Lower lobe of right lung (tissue), 2 donors: ENCODE measurements at regions not wholly inside any gene's neighbourhood (a gene's known extent, or its start where the extent isn't known, plus 50 kb on each side); places are given as distances from the start of the nearest gene placed in this dataset.

ENCODE experiments used
- ATAC-seq, 2 donors: fragments of 200-7000 bp; cut with Tn5 transposase; one replicate each; pipeline ENCODE4 v1.9.1; 2020 to 2022; ENCODE audit warnings: mild to moderate bottlenecking in 2 of 2, moderate library complexity in 2 of 2
- DNase-seq: peaks from one replicate; pipeline ENCODE4 v3.0.0-alpha.2; 2020
- H3K27ac ChIP-seq: fragments of 200-600 bp; one replicate; pipeline ENCODE4 v1.8.0; 2022
- H3K27me3 ChIP-seq: fragments of 200-600 bp; one replicate; pipeline ENCODE4 v1.8.0; 2022; ENCODE audit warnings: low read depth
- H3K36me3 ChIP-seq: fragments of 200-600 bp; one replicate; pipeline ENCODE4 v1.8.0; 2022; ENCODE audit warnings: mild to moderate bottlenecking
- H3K4me1 ChIP-seq: fragments of 200-600 bp; one replicate; pipeline ENCODE4 v1.8.0; 2022
- H3K4me3 ChIP-seq: fragments of 200-600 bp; one replicate; pipeline ENCODE4 v1.8.0; 2022; ENCODE audit warnings: mild to moderate bottlenecking
- H3K9me3 ChIP-seq: fragments of 200-600 bp; one replicate; pipeline ENCODE4 v1.8.0; 2022
- CTCF ChIP-seq: fragments of 200-600 bp; IDR thresholded peaks from one replicate; pipeline ENCODE4 v1.8.0; 2022; ENCODE audit warnings: antibody characterized with exemption, mild to moderate bottlenecking
- intact Hi-C: fragments of 100-400 bp; cut with DNase I; formaldehyde crosslinking; loops from one replicate; pipeline ENCODE4 v1.11.0; 2022
- donor health status: DM: no; HTN: yes; CAD: no; lungs with severe emphysema.

- DNase-seq: no peak
- H3K4me1 ChIP-seq: no peaks in the 10 kb centered on the region
- H3K27me3 ChIP-seq: no peaks in the 10 kb centered on the region
- intact Hi-C loops: no loop called here
- H3K9me3 ChIP-seq: no peaks in the 10 kb centered on the region
- no peak for TF ChIP-seq CTCF
- no peak overlapping the region for H3K4me3 ChIP-seq
- no peaks in the 10 kb centered on the region for H3K36me3 ChIP-seq
- H3K27ac ChIP-seq: no peak overlapping the region
- ATAC-seq: no peak
These were observed 255.3 kb downstream of the KIF4B start for GRCh38 chr5:155268770-155269425.

DNA sequence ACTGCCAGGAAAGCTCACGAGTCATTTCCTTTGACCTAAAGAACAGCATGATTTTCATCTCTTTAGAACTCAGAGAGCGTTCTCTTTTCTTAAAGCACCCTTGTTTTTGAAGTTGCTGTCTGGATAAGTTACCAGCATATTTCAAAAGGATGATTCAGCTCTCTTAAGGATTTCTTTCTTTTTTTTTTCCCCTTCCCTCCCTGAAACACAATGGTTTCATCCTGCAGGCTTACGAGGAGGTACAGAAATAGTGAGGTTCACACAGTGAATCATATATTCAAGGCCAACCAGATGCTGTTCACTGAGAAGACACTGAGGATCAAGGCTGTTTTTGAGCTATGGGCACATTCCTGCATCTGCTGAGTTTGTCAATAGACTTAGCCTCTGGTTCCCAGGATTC lies 257.2 kb downstream of the KIF4B start:
- no peak overlapping the region for H3K4me3 ChIP-seq
- intact Hi-C loops: no loop called here
- DNase-seq (no peak), ATAC-seq (no peak)
- H3K27ac ChIP-seq: no peak overlapping the region
- no peaks in the 10 kb centered on the region for H3K9me3 ChIP-seq
- no peak for TF ChIP-seq CTCF
- H3K36me3 ChIP-seq: no peaks in the 10 kb centered on the region
- H3K4me1 ChIP-seq: no peaks in the 10 kb centered on the region
- no peaks in the 10 kb centered on the region for H3K27me3 ChIP-seq

- no peaks in the 10 kb centered on the region for H3K36me3 ChIP-seq
- no peak for DNase-seq
- no peak for TF ChIP-seq CTCF
These were observed 260.9 kb downstream of the KIF4B start for GRCh38 chr5:155274484-155274883.

GRCh38 chr5:155275222-155275621 lies 261.7 kb downstream of the KIF4B start:
- no peak for ATAC-seq
- no peaks in the 10 kb centered on the region for H3K27me3 ChIP-seq
- DNase-seq: no peak
- no peak overlapping the region for H3K27ac ChIP-seq
- no peaks in the 10 kb centered on the region for H3K36me3 ChIP-seq
- no peaks in the 10 kb centered on the region for H3K9me3 ChIP-seq
- intact Hi-C loops: no loop called here
- TF ChIP-seq CTCF: no peak
- H3K4me3 ChIP-seq: no peak overlapping the region
- H3K4me1 ChIP-seq: no peaks in the 10 kb centered on the region

More at GRCh38 chr5:155274484-155274883, 260.9 kb downstream of the KIF4B start:
- H3K27ac ChIP-seq: no peak overlapping the region
- no peaks in the 10 kb centered on the region for H3K9me3 ChIP-seq
- H3K4me1 ChIP-seq: no peaks in the 10 kb centered on the region
- H3K4me3 ChIP-seq: no peak overlapping the region
- H3K27me3 ChIP-seq: no peaks in the 10 kb centered on the region
- ATAC-seq: no peak
- intact Hi-C loops: no loop called here

- no peaks in the 10 kb centered on the region for H3K36me3 ChIP-seq
- intact Hi-C loops: no loop called here
- TF ChIP-seq CTCF: no peak
These were observed 262.7 kb downstream of the KIF4B start for GRCh38 chr5:155276231-155276630.

More at GRCh38 chr5:155276231-155276630, 262.7 kb downstream of the KIF4B start:
- H3K4me1 ChIP-seq: no peaks in the 10 kb centered on the region
- no peak overlapping the region for H3K27ac ChIP-seq
- no peaks in the 10 kb centered on the region for H3K9me3 ChIP-seq
- no peak for DNase-seq
- H3K27me3 ChIP-seq: no peaks in the 10 kb centered on the region
- no peak overlapping the region for H3K4me3 ChIP-seq
- ATAC-seq: no peak
